ENCODE measurements at regions not wholly inside any gene's neighbourhood (a gene's known extent, or its start where the extent isn't known, plus 50 kb on each side); places are given as distances from the start of the nearest gene placed in this dataset.

GRCh38 chr15:84398763-84399701 lies 163.5 kb downstream of the GOLGA6L4 start:
- TF ChIP-seq POLR2A (IDR thresholded peaks at IDR 0.05): no peak
- no peak for TF ChIP-seq CTCF (IDR thresholded peaks at IDR 0.05 in 4 of 5, conservative IDR thresholded peaks at IDR 0.05 in 1 of 5)
